GM12864 (cell line): ENCODE measurements at regions not wholly inside any gene's neighbourhood (a gene's known extent, or its start where the extent isn't known, plus 50 kb on each side); places are given as distances from the start of the nearest gene placed in this dataset.
A peak's percentile ranks its signal among the peaks of the same experiment; 100 is the strongest.

Experiments used
- DNase-seq: peaks from one replicate; pipeline ENCODE4 v3.0.0-alpha.2; 2011; ENCODE audit warnings: low read depth
- H3K4me3 ChIP-seq: 2 replicates; pipeline ENCODE4 v1.5.1; 2011; ENCODE audit warnings: mild to moderate bottlenecking, low read depth, low read length, control low read depth
- CTCF ChIP-seq: IDR thresholded peaks from 2 replicates; pipeline ENCODE4 v1.5.1; 2011; ENCODE audit warnings: low read depth, mild to moderate bottlenecking, moderate library complexity, low read length, control low read depth, inconsistent platforms; ENCODE audit errors: missing control alignments

DNA sequence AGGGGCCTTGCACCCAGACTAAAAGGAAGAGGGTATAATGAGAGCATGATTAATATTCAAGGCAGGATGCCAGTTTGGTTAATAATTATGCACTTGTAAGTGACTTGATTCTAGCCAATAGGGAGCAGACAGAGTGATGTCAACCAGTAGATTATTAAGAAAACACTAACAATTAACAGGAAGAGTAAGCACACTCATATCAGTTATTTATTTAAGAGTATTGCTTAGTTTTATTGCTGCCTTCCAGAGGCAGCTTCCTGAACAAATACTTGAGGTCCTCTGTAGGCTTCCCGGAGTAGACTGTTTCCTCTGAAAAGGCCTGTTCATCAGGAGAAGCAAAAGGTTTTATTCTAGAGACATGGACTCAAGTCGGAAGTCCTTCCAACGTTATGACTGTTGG, 129.1 kb upstream of the AFF2 start:
- no peak for DNase-seq
- no peak for TF ChIP-seq CTCF
- H3K4me3 ChIP-seq, result no peak overlapping the region

GRCh38 chrX:148372925-148373324, 127.5 kb upstream of the AFF2 start:
- no peak for DNase-seq
- H3K4me3 ChIP-seq, result no peak overlapping the region
- no peak for TF ChIP-seq CTCF

DNA sequence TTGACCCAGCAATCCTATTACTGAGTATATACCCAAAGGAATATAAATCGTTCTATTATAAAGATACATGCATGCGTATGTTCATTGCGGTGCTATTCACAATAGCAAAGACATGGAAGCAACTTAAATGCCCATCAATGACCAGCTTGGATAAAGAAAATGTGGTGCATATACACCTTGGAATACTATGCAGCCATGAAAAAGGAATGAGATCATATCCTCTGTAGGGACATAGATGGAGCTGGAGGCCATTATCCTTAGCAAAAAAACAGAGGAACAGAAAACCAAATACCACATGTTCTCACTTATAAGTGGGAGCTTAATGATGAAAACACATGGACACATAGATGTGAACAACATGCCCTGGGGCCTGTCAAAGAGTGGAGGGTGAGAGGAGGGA, 124.1 kb upstream of the AFF2 start:
- no peak overlapping the region for H3K4me3 ChIP-seq
- no peak for DNase-seq
- no peak for TF ChIP-seq CTCF

GRCh38 chrX:148380107-148380506, 120.3 kb upstream of the AFF2 start:
- DNase-seq, result no peak
- no peak for TF ChIP-seq CTCF
- H3K4me3 ChIP-seq, result no peak overlapping the region

DNA sequence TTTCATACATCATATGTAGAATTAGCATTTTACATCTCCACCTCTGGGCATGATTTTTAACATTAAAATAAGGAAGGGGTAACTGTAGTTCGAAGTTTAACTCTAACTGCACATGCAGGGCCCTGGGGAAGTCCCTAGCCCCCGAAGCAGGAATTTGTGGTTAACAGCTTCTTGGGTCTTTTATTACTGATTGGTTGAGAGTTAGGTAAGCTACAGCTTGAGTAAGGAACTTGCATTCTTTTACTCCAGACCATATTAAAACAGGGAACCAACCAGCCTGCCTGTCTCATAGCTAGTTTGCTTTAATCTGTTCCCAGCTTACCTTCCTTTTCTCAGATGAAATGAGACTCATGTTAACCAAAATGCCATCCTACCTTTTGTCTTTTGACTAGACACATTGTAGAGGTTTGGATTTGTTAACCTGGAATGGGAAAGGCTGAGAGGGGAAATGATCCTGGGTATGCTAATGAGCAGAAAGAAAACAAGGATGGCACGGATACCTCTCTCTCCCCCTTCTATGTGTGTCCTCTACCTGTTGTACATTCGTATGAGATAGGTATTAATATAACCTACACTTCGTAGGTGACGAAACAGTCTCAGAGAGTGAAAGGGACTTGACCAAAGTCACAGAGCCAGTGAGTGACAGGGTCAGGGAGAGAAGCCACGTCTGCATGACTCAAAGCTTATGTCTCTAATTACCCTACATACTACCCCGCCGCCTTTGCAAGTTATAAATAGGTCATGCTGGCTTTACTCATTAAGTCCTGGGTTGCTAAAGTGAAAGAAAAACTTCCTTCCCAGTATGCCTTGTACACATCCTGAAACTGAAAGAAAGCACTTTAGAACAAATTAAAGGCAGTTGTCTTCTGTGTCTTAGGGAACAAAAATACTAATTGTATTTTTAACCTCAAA, 119.5 kb upstream of the AFF2 start:
- H3K4me3 ChIP-seq, result peak overlapping the region; percentile 40
- no peak for TF ChIP-seq CTCF
- DNase-seq, result peak; percentile 43

DNA sequence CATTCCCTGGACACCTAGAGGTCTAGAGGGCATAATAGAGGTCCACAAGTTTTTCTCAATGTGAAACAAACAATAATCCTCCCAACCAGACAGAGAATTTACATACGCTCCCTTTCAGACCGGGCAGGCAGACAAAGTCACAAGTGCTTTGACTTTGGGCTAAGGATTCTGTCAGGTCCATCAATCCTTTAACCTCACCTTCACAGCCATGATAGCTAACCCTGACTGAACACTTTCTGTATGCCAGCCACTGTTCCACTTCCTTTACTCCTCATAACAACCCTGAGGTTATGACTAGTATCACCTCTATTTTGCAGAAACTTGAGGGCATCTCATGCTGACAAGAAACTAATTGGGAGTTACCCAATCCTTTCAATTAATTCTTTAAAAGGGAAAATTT, 118.8 kb upstream of the AFF2 start:
- H3K4me3 ChIP-seq, result peak overlapping the region; percentile 40
- no peak for TF ChIP-seq CTCF
- DNase-seq, result no peak

DNA sequence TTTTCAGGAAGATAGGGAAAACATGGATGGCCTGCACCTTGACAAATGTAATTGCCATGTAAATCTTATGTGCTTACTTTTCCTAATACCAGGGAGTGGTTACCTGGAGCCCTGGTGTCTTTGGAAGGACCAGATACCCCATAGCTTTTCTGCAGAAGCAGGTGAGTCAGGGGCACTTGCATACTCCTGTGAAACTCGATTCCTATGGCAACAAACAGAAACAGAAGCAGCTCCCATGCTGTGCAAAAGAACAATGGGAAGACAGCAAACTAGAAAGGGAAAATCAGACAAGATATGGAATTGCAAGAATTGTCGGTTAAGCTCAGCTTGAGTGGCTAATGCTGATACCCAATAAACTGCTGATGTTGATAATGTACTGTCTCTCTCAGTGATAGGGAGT, 117.4 kb upstream of the AFF2 start:
- DNase-seq, result no peak

More for the DNA sequence above, 117.4 kb upstream of the AFF2 start:
- no peak overlapping the region for H3K4me3 ChIP-seq
- no peak for TF ChIP-seq CTCF
